Peyer's patch (tissue), 4 donors: ENCODE measurements at regions not wholly inside any gene's neighbourhood (a gene's known extent, or its start where the extent isn't known, plus 50 kb on each side); places are given as distances from the start of the nearest gene placed in this dataset.

Experiments used
- POLR2A ChIP-seq, 2 donors: fragments of 450-650 bp; IDR thresholded peaks; one replicate each; pipeline ENCODE4 v1.5.1; 2017; ENCODE audit warnings: antibody characterized with exemption in 2 of 2, mild to moderate bottlenecking in 2 of 2, moderate library complexity in 2 of 2
- TF ChIP-seq, protein P1 (sequence below), 6 experiments: fragments of 450-650 bp in 4 of 6; fragments of 200-600 bp in 2 of 6; sonication (generic) in 1 of 6; IDR thresholded peaks; one replicate each; pipeline ENCODE4 v1.5.1; 2017 to 2019; ENCODE audit warnings: antibody characterized with exemption in 6 of 6, mild to moderate bottlenecking in 3 of 6, moderate library complexity in 1 of 6

DNA sequence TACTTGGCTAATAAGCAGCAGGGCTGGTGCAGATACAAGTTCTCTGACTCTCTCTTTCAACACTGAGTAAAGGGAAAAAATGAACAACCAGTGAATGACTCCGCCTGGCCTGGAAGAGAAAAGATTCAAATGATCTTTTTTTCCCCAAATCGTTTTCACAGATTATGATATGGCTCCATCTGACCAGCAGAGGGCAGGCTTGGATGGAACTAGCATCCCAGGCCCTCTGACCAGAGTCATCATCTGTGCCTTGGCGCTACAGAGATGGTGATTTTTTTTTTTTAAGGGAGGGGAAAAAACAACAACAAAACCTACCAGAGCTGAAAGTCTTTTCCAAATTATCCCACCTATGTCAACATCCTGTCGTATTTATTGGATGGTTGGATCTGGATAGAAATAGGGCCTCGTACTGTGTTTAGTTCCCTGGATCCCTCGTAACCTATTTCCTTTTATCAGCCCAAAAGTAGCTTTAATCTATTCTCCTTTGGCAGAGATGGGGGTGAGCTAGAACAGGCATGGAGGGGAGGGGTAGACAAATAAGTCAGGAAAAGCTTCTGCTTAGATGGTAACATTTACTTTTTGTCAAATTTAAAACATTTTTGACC, 69.7 kb downstream of the PRSS23 start:
- TF ChIP-seq POLR2A (IDR thresholded peaks at IDR 0.05): no peak
- TF ChIP-seq, protein P1, sequence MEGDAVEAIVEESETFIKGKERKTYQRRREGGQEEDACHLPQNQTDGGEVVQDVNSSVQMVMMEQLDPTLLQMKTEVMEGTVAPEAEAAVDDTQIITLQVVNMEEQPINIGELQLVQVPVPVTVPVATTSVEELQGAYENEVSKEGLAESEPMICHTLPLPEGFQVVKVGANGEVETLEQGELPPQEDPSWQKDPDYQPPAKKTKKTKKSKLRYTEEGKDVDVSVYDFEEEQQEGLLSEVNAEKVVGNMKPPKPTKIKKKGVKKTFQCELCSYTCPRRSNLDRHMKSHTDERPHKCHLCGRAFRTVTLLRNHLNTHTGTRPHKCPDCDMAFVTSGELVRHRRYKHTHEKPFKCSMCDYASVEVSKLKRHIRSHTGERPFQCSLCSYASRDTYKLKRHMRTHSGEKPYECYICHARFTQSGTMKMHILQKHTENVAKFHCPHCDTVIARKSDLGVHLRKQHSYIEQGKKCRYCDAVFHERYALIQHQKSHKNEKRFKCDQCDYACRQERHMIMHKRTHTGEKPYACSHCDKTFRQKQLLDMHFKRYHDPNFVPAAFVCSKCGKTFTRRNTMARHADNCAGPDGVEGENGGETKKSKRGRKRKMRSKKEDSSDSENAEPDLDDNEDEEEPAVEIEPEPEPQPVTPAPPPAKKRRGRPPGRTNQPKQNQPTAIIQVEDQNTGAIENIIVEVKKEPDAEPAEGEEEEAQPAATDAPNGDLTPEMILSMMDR (IDR thresholded peaks at IDR 0.05): peak in 5 of 6 experiments; percentile 33 to 69 (median 65)
